ENCODE measurements at regions not wholly inside any gene's neighbourhood (a gene's known extent, or its start where the extent isn't known, plus 50 kb on each side); places are given as distances from the start of the nearest gene placed in this dataset.

DNA sequence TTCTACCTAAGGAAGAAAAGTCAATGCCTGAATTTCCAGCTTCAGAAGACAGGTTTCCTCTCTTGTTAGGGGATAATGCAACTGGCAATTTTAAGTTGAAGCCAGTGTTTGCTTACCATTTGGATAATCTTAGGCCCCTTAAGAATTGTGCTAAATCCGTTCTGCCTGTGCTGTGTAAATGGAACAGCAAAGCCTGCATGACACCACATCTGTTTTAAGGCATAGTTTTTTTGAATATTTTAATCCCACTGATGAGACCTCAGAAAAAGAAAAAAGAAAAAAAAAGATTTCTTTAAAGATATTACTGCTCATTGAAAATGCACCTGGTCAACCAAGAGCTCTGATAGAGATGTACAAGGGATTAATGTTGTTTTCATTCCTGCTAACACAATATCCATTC, 419.2 kb downstream of the SLITRK6 start:
- WGBS, 2 donors, result 82 to 91% methylated on average over 1 of the region's 1 CpG
- no peak for DNase-seq
- TF ChIP-seq, protein P1, sequence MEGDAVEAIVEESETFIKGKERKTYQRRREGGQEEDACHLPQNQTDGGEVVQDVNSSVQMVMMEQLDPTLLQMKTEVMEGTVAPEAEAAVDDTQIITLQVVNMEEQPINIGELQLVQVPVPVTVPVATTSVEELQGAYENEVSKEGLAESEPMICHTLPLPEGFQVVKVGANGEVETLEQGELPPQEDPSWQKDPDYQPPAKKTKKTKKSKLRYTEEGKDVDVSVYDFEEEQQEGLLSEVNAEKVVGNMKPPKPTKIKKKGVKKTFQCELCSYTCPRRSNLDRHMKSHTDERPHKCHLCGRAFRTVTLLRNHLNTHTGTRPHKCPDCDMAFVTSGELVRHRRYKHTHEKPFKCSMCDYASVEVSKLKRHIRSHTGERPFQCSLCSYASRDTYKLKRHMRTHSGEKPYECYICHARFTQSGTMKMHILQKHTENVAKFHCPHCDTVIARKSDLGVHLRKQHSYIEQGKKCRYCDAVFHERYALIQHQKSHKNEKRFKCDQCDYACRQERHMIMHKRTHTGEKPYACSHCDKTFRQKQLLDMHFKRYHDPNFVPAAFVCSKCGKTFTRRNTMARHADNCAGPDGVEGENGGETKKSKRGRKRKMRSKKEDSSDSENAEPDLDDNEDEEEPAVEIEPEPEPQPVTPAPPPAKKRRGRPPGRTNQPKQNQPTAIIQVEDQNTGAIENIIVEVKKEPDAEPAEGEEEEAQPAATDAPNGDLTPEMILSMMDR (IDR thresholded peaks at IDR 0.05; ENCODE audit: control extremely low read depth, extremely low read depth), result no peak
- Histone ChIP-seq H3K27ac (ENCODE audit: low read depth in 1 of 2, low read length in 1 of 2) (no peak overlapping the region), H3K9me3 (ENCODE audit: control insufficient read depth in 4 of 4, insufficient read depth in 3 of 4, low read length in 3 of 4) (no peaks in the 10 kb centered on the region), H3K36me3 (ENCODE audit: control insufficient read depth in 4 of 4, insufficient read depth in 4 of 4, low read length in 4 of 4) (no peaks in the 10 kb centered on the region), H3K9ac (ENCODE audit: insufficient read depth in 1 of 2, low read length in 2 of 2) (no peak overlapping the region), H3K4me3 (no peak overlapping the region), H3K4me1 (ENCODE audit: control insufficient read depth in 5 of 5, insufficient read depth in 5 of 5, low read length in 5 of 5) (no peaks in the 10 kb centered on the region), H3K27me3 (ENCODE audit: control insufficient read depth in 3 of 3, insufficient read depth in 3 of 3, low read length in 2 of 3) (no peaks in the 10 kb centered on the region)
- ATAC-seq (ENCODE audit: insufficient read depth, low FRiP score), result no peak

DNA sequence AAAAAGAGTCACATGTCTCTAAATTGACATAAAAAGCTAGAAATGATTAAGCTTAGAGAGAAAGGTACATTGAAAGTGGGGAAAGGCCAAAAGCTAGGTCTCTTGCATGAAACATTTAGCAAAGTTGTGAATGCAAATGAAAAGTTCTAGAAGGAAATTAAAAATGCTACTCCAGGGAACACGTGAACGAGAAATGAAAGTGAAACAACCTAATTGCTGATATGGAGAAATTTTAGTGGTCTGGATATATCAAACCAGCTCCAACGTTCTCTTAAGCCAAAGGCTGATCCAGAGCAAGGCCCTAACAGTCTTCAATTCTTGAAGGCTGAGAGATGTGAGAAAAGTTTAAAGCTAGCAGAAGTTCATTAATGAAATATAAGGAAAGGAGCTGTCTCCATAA, 419.8 kb downstream of the SLITRK6 start:
- no peak for ATAC-seq (ENCODE audit: insufficient read depth, low FRiP score)

DNA sequence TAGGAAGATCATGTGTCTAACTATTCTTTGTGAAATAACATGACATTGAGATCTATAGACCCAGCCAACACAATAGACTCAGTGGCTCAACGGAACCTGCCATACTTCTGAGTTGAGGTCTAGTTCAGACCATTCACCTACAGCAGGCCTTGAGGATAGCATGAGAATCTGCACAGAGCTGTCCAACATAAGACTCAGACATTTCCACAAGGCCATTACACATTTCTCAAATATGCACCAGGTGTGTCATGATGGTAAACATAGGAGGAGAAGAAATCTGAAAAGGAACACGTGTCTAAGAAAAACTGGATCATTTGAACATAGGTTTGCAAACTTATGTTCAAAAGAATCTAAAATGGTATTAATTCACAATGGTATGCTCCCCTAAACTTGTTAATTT, 421.4 kb downstream of the SLITRK6 start:
- no peaks in the 10 kb centered on the region for H3K27me3 ChIP-seq (ENCODE audit: control insufficient read depth in 3 of 3, insufficient read depth in 3 of 3, low read length in 2 of 3)
- no peak for DNase-seq
- no peak overlapping the region for H3K9ac ChIP-seq (ENCODE audit: insufficient read depth in 1 of 2, low read length in 2 of 2)
- WGBS, 2 donors, result 73 to 85% methylated on average over 2 of the region's 2 CpGs
- no peaks in the 10 kb centered on the region for H3K9me3 ChIP-seq (ENCODE audit: control insufficient read depth in 4 of 4, insufficient read depth in 3 of 4, low read length in 3 of 4)
- no peaks in the 10 kb centered on the region for H3K36me3 ChIP-seq (ENCODE audit: control insufficient read depth in 4 of 4, insufficient read depth in 4 of 4, low read length in 4 of 4)
- no peak for ATAC-seq (ENCODE audit: insufficient read depth, low FRiP score)
- H3K4me3 ChIP-seq, result no peak overlapping the region
- H3K27ac ChIP-seq (ENCODE audit: low read depth in 1 of 2, low read length in 1 of 2), result no peak overlapping the region
- TF ChIP-seq, protein P1 (IDR thresholded peaks at IDR 0.05; ENCODE audit: control extremely low read depth, extremely low read depth), result no peak
- H3K4me1 ChIP-seq (ENCODE audit: control insufficient read depth in 5 of 5, insufficient read depth in 5 of 5, low read length in 5 of 5), result no peaks in the 10 kb centered on the region

More for the DNA sequence above, 419.8 kb downstream of the SLITRK6 start:
- Histone ChIP-seq H3K27me3 (ENCODE audit: control insufficient read depth in 3 of 3, insufficient read depth in 3 of 3, low read length in 2 of 3) (no peaks in the 10 kb centered on the region), H3K4me1 (ENCODE audit: control insufficient read depth in 5 of 5, insufficient read depth in 5 of 5, low read length in 5 of 5) (no peaks in the 10 kb centered on the region), H3K4me3 (no peak overlapping the region), H3K9me3 (ENCODE audit: control insufficient read depth in 4 of 4, insufficient read depth in 3 of 4, low read length in 3 of 4) (no peaks in the 10 kb centered on the region), H3K36me3 (ENCODE audit: control insufficient read depth in 4 of 4, insufficient read depth in 4 of 4, low read length in 4 of 4) (no peaks in the 10 kb centered on the region), H3K27ac (ENCODE audit: low read depth in 1 of 2, low read length in 1 of 2) (no peak overlapping the region), H3K9ac (ENCODE audit: insufficient read depth in 1 of 2, low read length in 2 of 2) (no peak overlapping the region)
- DNase-seq, result no peak
- 44 to 49% methylated on average over 3 of the region's 3 CpGs for WGBS, 2 donors
- TF ChIP-seq, protein P1 (IDR thresholded peaks at IDR 0.05; ENCODE audit: control extremely low read depth, extremely low read depth), result no peak

DNA sequence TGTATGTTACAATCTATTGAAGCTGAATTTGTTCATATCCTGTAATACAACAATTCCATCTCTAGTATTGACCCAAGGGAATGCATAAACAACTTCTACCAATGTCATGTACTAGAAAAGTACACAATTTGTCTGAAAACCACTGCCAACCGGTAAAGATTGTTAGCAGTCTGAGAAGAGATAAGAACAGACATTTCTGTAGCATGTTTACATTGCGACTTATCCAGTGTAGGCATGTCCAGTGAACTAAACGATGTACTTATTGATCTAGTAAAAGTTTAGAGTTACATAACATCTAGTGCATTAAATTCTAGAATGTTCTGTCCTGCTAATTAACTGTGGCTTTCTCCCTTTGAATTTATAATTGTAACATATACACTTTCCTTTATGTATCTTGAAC, 425.9 kb downstream of the SLITRK6 start:
- WGBS, 2 donors, result 45 to 63% methylated on average over 3 of the region's 3 CpGs
- Histone ChIP-seq H3K4me3 (no peak overlapping the region), H3K27me3 (ENCODE audit: control insufficient read depth in 3 of 3, insufficient read depth in 3 of 3, low read length in 2 of 3) (no peaks in the 10 kb centered on the region), H3K36me3 (ENCODE audit: control insufficient read depth in 4 of 4, insufficient read depth in 4 of 4, low read length in 4 of 4) (no peaks in the 10 kb centered on the region), H3K9me3 (ENCODE audit: control insufficient read depth in 4 of 4, insufficient read depth in 3 of 4, low read length in 3 of 4) (no peaks in the 10 kb centered on the region), H3K9ac (ENCODE audit: insufficient read depth in 1 of 2, low read length in 2 of 2) (no peak overlapping the region), H3K27ac (ENCODE audit: low read depth in 1 of 2, low read length in 1 of 2) (no peak overlapping the region), H3K4me1 (ENCODE audit: control insufficient read depth in 5 of 5, insufficient read depth in 5 of 5, low read length in 5 of 5) (no peaks in the 10 kb centered on the region)
- DNase-seq (no peak), ATAC-seq (ENCODE audit: insufficient read depth, low FRiP score) (no peak)
- TF ChIP-seq, protein P1 (IDR thresholded peaks at IDR 0.05; ENCODE audit: control extremely low read depth, extremely low read depth), result no peak

All from lung (tissue), 11 donors.